IPS DF 4.7 (cell line): ENCODE measurements at regions not wholly inside any gene's neighbourhood (a gene's known extent, or its start where the extent isn't known, plus 50 kb on each side); places are given as distances from the start of the nearest gene placed in this dataset.

Experiments used
- DNase-seq: peaks from one replicate; pipeline ENCODE4 v3.0.0-alpha.2; 2013; ENCODE audit warnings: low spot score; ENCODE audit errors: extremely low read depth

- DNase-seq, result no peak
These were observed 780.7 kb downstream of the FLRT2 start for GRCh38 chr14:86310611-86311010.

- no peak for DNase-seq
These were observed 780.2 kb downstream of the FLRT2 start for GRCh38 chr14:86310148-86310547.

GRCh38 chr14:86305058-86305457, 775.1 kb downstream of the FLRT2 start:
- DNase-seq, result no peak

GRCh38 chr14:86299994-86300393, 770.0 kb downstream of the FLRT2 start:
- DNase-seq, result no peak

- no peak for DNase-seq
These were observed 766.2 kb downstream of the FLRT2 start for GRCh38 chr14:86296173-86296572.

- DNase-seq, result no peak
These were observed 758.4 kb downstream of the FLRT2 start for GRCh38 chr14:86288336-86288735.

GRCh38 chr14:86279405-86279804, 749.5 kb downstream of the FLRT2 start:
- DNase-seq, result peak; percentile 11

GRCh38 chr14:86257973-86258372, 728.0 kb downstream of the FLRT2 start:
- no peak for DNase-seq

- DNase-seq, result no peak
These were observed 713.2 kb downstream of the FLRT2 start for GRCh38 chr14:86243158-86243557.

- no peak for DNase-seq
These were observed 707.8 kb downstream of the FLRT2 start for GRCh38 chr14:86237733-86238132.

- no peak for DNase-seq
These were observed 691.8 kb downstream of the FLRT2 start for GRCh38 chr14:86221755-86222154.

- peak; percentile 51 for DNase-seq
These were observed 691.1 kb downstream of the FLRT2 start for GRCh38 chr14:86221000-86221399.

GRCh38 chr14:86217523-86217922, 687.6 kb downstream of the FLRT2 start:
- no peak for DNase-seq

GRCh38 chr14:86203843-86204242, 673.9 kb downstream of the FLRT2 start:
- no peak for DNase-seq

- no peak for DNase-seq
These were observed 666.5 kb downstream of the FLRT2 start for GRCh38 chr14:86196471-86196870.

- no peak for DNase-seq
These were observed 663.8 kb downstream of the FLRT2 start for GRCh38 chr14:86193756-86194155.

GRCh38 chr14:86179980-86180379, 650.0 kb downstream of the FLRT2 start:
- DNase-seq, result no peak

- DNase-seq, result no peak
These were observed 638.4 kb downstream of the FLRT2 start for GRCh38 chr14:86168371-86168770.

GRCh38 chr14:86166541-86166940, 636.6 kb downstream of the FLRT2 start:
- DNase-seq, result no peak

GRCh38 chr14:86153480-86153879, 623.5 kb downstream of the FLRT2 start:
- DNase-seq, result peak; percentile 9

GRCh38 chr14:86143248-86143647, 613.3 kb downstream of the FLRT2 start:
- no peak for DNase-seq

- DNase-seq, result no peak
These were observed 612.0 kb downstream of the FLRT2 start for GRCh38 chr14:86141966-86142365.

- DNase-seq, result no peak
These were observed 599.5 kb downstream of the FLRT2 start for GRCh38 chr14:86129426-86129825.

- no peak for DNase-seq
These were observed 594.4 kb downstream of the FLRT2 start for GRCh38 chr14:86124328-86124727.
